T-cell (primary cell): ENCODE measurements at regions not wholly inside any gene's neighbourhood (a gene's known extent, or its start where the extent isn't known, plus 50 kb on each side); places are given as distances from the start of the nearest gene placed in this dataset.
"Not testable (repeated sequence)": the region's sequence is repeated elsewhere in the genome, so short reads cannot be mapped to it uniquely, and the experiment has no call there.

Source experiments
- ATAC-seq, 4 experiments: fragments of 200-7000 bp in 3 of 4; fragments of 150-1000 bp in 1 of 4; cut with Tn5 transposase; replicated peaks in 1 of 4; 1 replicate in 3 of 4; 2 replicates in 1 of 4; pipeline ENCODE4 v1.10.0; 2021; ENCODE audit warnings: moderate library complexity in 3 of 4, mild to moderate bottlenecking in 2 of 4, moderate number of reproducible peaks in 1 of 4
- CTCF ChIA-PET, 2 donors: fragments of 300-600 bp; sonication (Branson Sonifier 250); formaldehyde crosslinking; loops; one replicate each; lab custom pipeline; 2022; ENCODE audit warnings: antibody characterized with exemption in 2 of 2; lab: Charles Lee
- POLR2A ChIA-PET, 2 donors: fragments of 300-600 bp; sonication (Branson Sonifier 250); formaldehyde crosslinking; loops; one replicate each; lab custom pipeline; 2022; ENCODE audit warnings: antibody characterized with exemption in 2 of 2; lab: Charles Lee
- DNase-seq, 35 experiments: peaks; one replicate each; pipeline versions ENCODE4 v3.0.0 to v3.0.0-alpha.2; 2013 to 2023
- H3K27ac ChIP-seq: one replicate; pipeline ENCODE4 v1.5.1; 2013; ENCODE audit warnings: low read length
- H3K27me3 ChIP-seq, 2 experiments: replicated peaks in 1 of 2; 1 replicate in 1 of 2; 2 replicates in 1 of 2; pipeline versions ENCODE4 v1.6.1 to v1.7.0; 2013; ENCODE audit warnings: low read length in 1 of 2, mixed read lengths in 1 of 2; ENCODE audit not compliant: control insufficient read depth in 2 of 2, insufficient read depth in 2 of 2; ENCODE audit errors: extremely low read depth in 1 of 2
- H3K36me3 ChIP-seq, 2 donors: 1 replicate in 1 of 2; 2 replicates in 1 of 2; pipeline versions ENCODE4 v1.6.1 to v1.7.0; 2013; ENCODE audit warnings: low read length in 1 of 2; ENCODE audit not compliant: control insufficient read depth in 2 of 2, insufficient read depth in 1 of 2; ENCODE audit errors: extremely low read depth in 1 of 2
- H3K4me1 ChIP-seq, 2 experiments: 1 replicate in 1 of 2; 2 replicates in 1 of 2; pipeline versions ENCODE4 v1.6.1 to v1.7.0; 2013; ENCODE audit warnings: low read length in 2 of 2, mixed read lengths in 1 of 2; ENCODE audit not compliant: insufficient read depth in 2 of 2, control insufficient read depth in 1 of 2; ENCODE audit errors: extremely low read depth in 1 of 2
- H3K4me3 ChIP-seq, 2 donors: 1 replicate in 1 of 2; 2 replicates in 1 of 2; pipeline versions ENCODE4 v1.5.1 to v1.7.0; 2013; ENCODE audit warnings: mild to moderate bottlenecking in 2 of 2, low read length in 1 of 2, moderate library complexity in 1 of 2; ENCODE audit not compliant: control insufficient read depth in 1 of 2; ENCODE audit errors: extremely low read depth in 1 of 2
- H3K9me3 ChIP-seq: 2 replicates; pipeline ENCODE4 v1.7.0; 2013
- H3K27ac Mint-ChIP-seq, 2 donors: one replicate each; pipeline ENCODE4 v1.8.0; 2020 to 2021; ENCODE audit warnings: mild to moderate bottlenecking in 2 of 2, mixed read lengths in 2 of 2
- H3K27me3 Mint-ChIP-seq, 2 donors: one replicate each; pipeline ENCODE4 v1.8.0; 2021 to 2022; ENCODE audit warnings: mixed read lengths in 2 of 2
- H3K36me3 Mint-ChIP-seq: one replicate; pipeline ENCODE4 v1.8.0; 2021; ENCODE audit warnings: mixed read lengths
- H3K4me1 Mint-ChIP-seq, 3 donors: one replicate each; pipeline ENCODE4 v1.8.0; 2020 to 2022; ENCODE audit warnings: mixed read lengths in 3 of 3, mild to moderate bottlenecking in 1 of 3
- H3K4me3 Mint-ChIP-seq, 3 donors: one replicate each; pipeline ENCODE4 v1.8.0; 2020 to 2022; ENCODE audit warnings: mild to moderate bottlenecking in 3 of 3, mixed read lengths in 3 of 3, moderate library complexity in 3 of 3
- H3K9me3 Mint-ChIP-seq, 3 donors: one replicate each; pipeline ENCODE4 v1.8.0; 2020 to 2022; ENCODE audit warnings: mixed read lengths in 3 of 3
- WGBS: methylation state at CpG from one replicate; pipeline ENCODE4 v1.1.5; 2013; ENCODE audit warnings: missing lambda C conversion rate; ENCODE audit not compliant: insufficient coverage; 5-methylcytosine and 5-hydroxymethylcytosine counted together

DNA sequence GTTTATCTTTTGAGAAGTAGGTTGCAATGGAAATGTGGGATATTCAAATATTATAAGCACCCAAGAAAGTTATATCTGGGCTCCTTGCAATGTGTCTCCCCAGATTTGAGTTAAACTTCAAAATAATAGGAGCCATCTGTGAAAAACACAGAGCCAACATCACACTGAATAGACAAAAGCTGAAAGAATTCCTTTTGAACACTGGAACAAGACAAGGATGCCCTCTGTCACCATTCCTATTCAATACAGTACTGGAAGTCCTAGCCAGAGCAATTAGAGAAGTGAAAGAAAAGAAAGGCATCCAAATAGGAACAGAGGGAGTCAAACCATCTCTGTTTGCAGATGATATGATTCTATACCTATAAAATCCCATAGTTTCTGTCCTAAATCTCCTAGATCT lies 114.3 kb upstream of the IL1RAPL1 start:
- Mint-ChIP-seq H3K4me3 (no peak overlapping the region), H3K36me3 (no peaks in the 10 kb centered on the region), H3K27me3 (no peaks in the 10 kb centered on the region), H3K27ac (no peak overlapping the region), H3K9me3 (peaks cover 2 to 26% (median 12%) of the 10 kb centered on the region in 3 donors), H3K4me1 (no peaks in the 10 kb centered on the region)
- ChIA-PET POLR2A (no interaction called here), CTCF (no interaction called here)
- Histone ChIP-seq H3K4me1 (no peaks in the 10 kb centered on the region), H3K9me3 (no peaks in the 10 kb centered on the region), H3K27ac (no peak overlapping the region), H3K27me3 (no peaks in the 10 kb centered on the region), H3K4me3 (no peak overlapping the region), H3K36me3 (no peaks in the 10 kb centered on the region)
- DNase-seq (no peak), ATAC-seq (no peak)

- no peaks in the 10 kb centered on the region for H3K36me3 ChIP-seq
- no peaks in the 10 kb centered on the region for H3K27me3 ChIP-seq
- CTCF ChIA-PET, result no interaction called here
- ATAC-seq (no peak), DNase-seq (no peak)
- peaks cover 0 to 6% (median 5%) of the 10 kb centered on the region in 3 donors for H3K9me3 Mint-ChIP-seq
- H3K27ac Mint-ChIP-seq, result no peak overlapping the region
- H3K36me3 Mint-ChIP-seq, result no peaks in the 10 kb centered on the region
- no peaks in the 10 kb centered on the region for H3K27me3 Mint-ChIP-seq
- no peaks in the 10 kb centered on the region for H3K4me1 Mint-ChIP-seq
- POLR2A ChIA-PET, result no interaction called here
- no peak overlapping the region for H3K4me3 Mint-ChIP-seq
- no peaks in the 10 kb centered on the region for H3K9me3 ChIP-seq
- H3K4me3 ChIP-seq, result no peak overlapping the region
- H3K27ac ChIP-seq, result no peak overlapping the region
- H3K4me1 ChIP-seq, result no peaks in the 10 kb centered on the region
- WGBS, result no CpG with 5 or more reads among the region's 3 CpGs
Measured at GRCh38 chrX:28487818-28488217, 99.4 kb upstream of the IL1RAPL1 start.

DNA sequence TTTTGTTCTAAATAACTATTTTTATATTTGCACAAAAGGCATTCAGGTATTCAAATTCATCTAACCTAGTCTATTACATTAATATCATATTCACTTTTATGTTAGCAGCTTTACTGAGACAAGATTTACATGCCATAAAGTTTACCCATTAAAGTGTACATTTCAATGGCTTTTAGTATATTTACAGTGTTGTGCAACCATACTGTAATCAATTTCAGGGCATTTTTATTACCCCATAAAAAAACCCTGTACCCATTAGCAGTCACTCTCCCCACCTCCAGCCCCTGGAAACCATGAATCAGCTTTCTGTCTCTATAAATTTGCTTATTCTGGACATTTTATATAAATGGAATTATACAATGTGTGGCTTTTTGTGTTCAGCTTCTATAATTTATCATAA lies 95.9 kb upstream of the IL1RAPL1 start:
- no peak for ATAC-seq
- DNase-seq, result no peak
- Mint-ChIP-seq H3K4me3 (no peak overlapping the region), H3K27me3 (no peaks in the 10 kb centered on the region), H3K27ac (no peak overlapping the region), H3K9me3 (peaks cover 5 to 10% (median 6%) of the 10 kb centered on the region in 3 donors), H3K4me1 (no peaks in the 10 kb centered on the region), H3K36me3 (no peaks in the 10 kb centered on the region)
- H3K27ac ChIP-seq, result no peak overlapping the region
- no peaks in the 10 kb centered on the region for H3K9me3 ChIP-seq
- no peaks in the 10 kb centered on the region for H3K27me3 ChIP-seq
- CTCF ChIA-PET, result no interaction called here
- H3K4me3 ChIP-seq, result no peak overlapping the region
- POLR2A ChIA-PET, result no interaction called here
- no peaks in the 10 kb centered on the region for H3K4me1 ChIP-seq
- H3K36me3 ChIP-seq, result no peaks in the 10 kb centered on the region

DNA sequence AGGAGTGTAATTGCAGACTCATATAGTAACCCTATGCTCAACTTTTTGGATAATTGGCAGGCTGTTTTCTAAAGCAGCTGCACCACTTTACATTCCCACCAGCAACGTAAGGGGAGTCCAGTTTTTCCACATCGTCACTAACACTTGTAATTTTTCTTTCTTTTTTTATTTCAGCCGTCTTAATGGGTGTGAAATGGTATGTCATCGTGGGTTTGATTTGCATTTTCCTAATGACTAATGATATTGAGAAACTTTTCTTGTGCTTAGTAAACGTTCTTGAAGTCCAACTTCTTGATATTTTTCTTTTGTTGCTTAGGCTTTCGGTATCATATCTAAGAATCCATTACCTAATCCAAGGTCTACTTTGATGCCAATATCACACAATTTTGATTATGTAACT lies 95.3 kb upstream of the IL1RAPL1 start:
- no peak for ATAC-seq

DNA sequence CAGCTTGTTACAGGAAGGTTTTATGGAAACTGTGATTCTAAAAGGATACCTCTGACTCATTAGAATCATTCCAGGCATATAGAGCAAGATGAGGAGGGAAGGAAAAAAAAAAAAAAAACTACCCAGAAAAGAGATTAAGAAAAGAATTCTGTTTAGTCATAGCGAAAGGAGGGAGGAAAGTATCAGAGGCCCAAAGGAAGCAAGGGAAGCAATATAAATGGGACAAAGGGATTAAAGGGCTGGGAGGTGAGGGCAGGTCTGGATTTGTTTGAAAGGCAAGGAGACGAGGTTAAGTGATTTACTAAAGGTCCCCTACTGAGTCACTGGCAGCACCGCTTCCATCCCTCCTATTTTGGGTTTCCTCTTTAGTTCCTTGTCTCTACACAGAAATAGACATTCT lies 88.6 kb upstream of the IL1RAPL1 start:
- Mint-ChIP-seq H3K36me3 (no peaks in the 10 kb centered on the region), H3K27ac (no peak overlapping the region), H3K9me3 (peaks cover 0 to 6% (median 4%) of the 10 kb centered on the region in 3 donors), H3K4me1 (no peaks in the 10 kb centered on the region), H3K4me3 (no peak overlapping the region), H3K27me3 (no peaks in the 10 kb centered on the region)
- no peaks in the 10 kb centered on the region for H3K9me3 ChIP-seq
- no peaks in the 10 kb centered on the region for H3K27me3 ChIP-seq
- ATAC-seq (no peak), DNase-seq (no peak)
- no peaks in the 10 kb centered on the region for H3K4me1 ChIP-seq
- H3K4me3 ChIP-seq, result no peak overlapping the region
- no CpG with 5 or more reads among the region's 3 CpGs for WGBS
- H3K27ac ChIP-seq, result no peak overlapping the region
- CTCF ChIA-PET, result no interaction called here
- no peaks in the 10 kb centered on the region for H3K36me3 ChIP-seq
- POLR2A ChIA-PET, result no interaction called here

More for the DNA sequence above, 95.3 kb upstream of the IL1RAPL1 start:
- CTCF ChIA-PET, result no interaction called here
- no peaks in the 10 kb centered on the region for H3K9me3 ChIP-seq
- no peak overlapping the region for H3K4me3 Mint-ChIP-seq
- H3K36me3 Mint-ChIP-seq, result no peaks in the 10 kb centered on the region
- peaks cover 5 to 10% (median 6%) of the 10 kb centered on the region in 3 donors for H3K9me3 Mint-ChIP-seq
- WGBS, result no CpG with 5 or more reads among the region's 6 CpGs
- H3K4me1 ChIP-seq, result no peaks in the 10 kb centered on the region
- H3K27ac Mint-ChIP-seq, result no peak overlapping the region
- H3K36me3 ChIP-seq, result no peaks in the 10 kb centered on the region
- no peaks in the 10 kb centered on the region for H3K4me1 Mint-ChIP-seq
- H3K27me3 ChIP-seq, result no peaks in the 10 kb centered on the region
- no peak for DNase-seq
- H3K4me3 ChIP-seq, result no peak overlapping the region
- no peaks in the 10 kb centered on the region for H3K27me3 Mint-ChIP-seq
- POLR2A ChIA-PET, result no interaction called here
- H3K27ac ChIP-seq, result no peak overlapping the region

GRCh38 chrX:28502667-28503066 lies 84.6 kb upstream of the IL1RAPL1 start:
- H3K36me3 ChIP-seq, H3K4me1 ChIP-seq, H3K4me3 ChIP-seq, H3K27ac ChIP-seq, H3K27ac Mint-ChIP-seq, H3K9me3 ChIP-seq, H3K27me3 ChIP-seq, H3K4me1 Mint-ChIP-seq, H3K4me3 Mint-ChIP-seq, H3K36me3 Mint-ChIP-seq, ATAC-seq, H3K27me3 Mint-ChIP-seq, POLR2A ChIA-PET, CTCF ChIA-PET, DNase-seq: not testable (repeated sequence)
- H3K9me3 Mint-ChIP-seq, result peaks cover 8 to 23% (median 16%) of the 10 kb centered on the region in 3 donors
- WGBS, result 100% methylated on average over 1 of the region's 6 CpGs

GRCh38 chrX:28507650-28508049 lies 79.6 kb upstream of the IL1RAPL1 start:
- H3K27ac ChIP-seq, POLR2A ChIA-PET, H3K36me3 ChIP-seq, H3K27me3 Mint-ChIP-seq, H3K4me1 ChIP-seq, DNase-seq, ATAC-seq, H3K27ac Mint-ChIP-seq, H3K27me3 ChIP-seq, H3K4me3 ChIP-seq, H3K36me3 Mint-ChIP-seq, H3K4me3 Mint-ChIP-seq, H3K4me1 Mint-ChIP-seq, CTCF ChIA-PET, H3K9me3 ChIP-seq: not testable (repeated sequence)
- H3K9me3 Mint-ChIP-seq, result peaks cover 8 to 26% (median 16%) of the 10 kb centered on the region in 3 donors
- WGBS, result 73% methylated on average over 3 of the region's 3 CpGs
